ENCODE measurements at regions not wholly inside any gene's neighbourhood (a gene's known extent, or its start where the extent isn't known, plus 50 kb on each side); places are given as distances from the start of the nearest gene placed in this dataset.

DNA sequence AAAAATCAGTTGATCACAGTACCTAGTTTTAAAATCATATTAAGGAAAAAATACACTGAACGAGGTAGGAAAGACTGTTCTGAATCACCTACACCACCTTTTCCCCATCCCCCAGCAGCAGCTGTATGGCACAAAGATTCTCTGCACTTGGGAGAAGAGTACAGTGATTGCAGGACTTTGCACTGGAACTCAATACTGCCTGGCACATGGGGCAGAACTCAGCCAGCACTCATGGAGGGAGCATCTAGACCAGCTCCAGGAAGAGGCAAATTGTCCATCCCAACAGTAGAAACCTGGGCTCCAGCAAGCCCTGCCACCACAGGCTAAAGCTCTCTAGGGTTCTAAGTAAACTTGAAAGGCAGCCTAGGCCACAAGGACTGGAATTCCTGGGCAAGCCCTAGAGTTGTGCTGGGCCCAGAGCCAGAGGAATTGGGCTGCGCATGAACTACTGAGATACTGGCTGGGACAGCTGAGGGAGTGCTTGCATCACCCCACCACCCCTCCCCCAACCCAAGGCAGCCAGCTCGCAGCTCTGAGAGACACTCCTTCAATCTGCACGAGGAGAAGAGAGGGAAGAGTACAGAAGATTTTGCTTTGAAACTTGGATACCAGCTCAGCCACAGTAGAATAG, 654.4 kb upstream of the CDH6 start:
- H3K4me1 ChIP-seq, result no peaks in the 10 kb centered on the region
- H3K36me3 ChIP-seq, result no peaks in the 10 kb centered on the region
- no peaks in the 10 kb centered on the region for H3K27me3 ChIP-seq
- intact Hi-C loops (cut with DNase I; ENCODE audit: low total_unique reads), result no loop called here
- no peak for TF ChIP-seq POLR2AphosphoS5 (IDR thresholded peaks at IDR 0.05)
- TF ChIP-seq, protein P1, sequence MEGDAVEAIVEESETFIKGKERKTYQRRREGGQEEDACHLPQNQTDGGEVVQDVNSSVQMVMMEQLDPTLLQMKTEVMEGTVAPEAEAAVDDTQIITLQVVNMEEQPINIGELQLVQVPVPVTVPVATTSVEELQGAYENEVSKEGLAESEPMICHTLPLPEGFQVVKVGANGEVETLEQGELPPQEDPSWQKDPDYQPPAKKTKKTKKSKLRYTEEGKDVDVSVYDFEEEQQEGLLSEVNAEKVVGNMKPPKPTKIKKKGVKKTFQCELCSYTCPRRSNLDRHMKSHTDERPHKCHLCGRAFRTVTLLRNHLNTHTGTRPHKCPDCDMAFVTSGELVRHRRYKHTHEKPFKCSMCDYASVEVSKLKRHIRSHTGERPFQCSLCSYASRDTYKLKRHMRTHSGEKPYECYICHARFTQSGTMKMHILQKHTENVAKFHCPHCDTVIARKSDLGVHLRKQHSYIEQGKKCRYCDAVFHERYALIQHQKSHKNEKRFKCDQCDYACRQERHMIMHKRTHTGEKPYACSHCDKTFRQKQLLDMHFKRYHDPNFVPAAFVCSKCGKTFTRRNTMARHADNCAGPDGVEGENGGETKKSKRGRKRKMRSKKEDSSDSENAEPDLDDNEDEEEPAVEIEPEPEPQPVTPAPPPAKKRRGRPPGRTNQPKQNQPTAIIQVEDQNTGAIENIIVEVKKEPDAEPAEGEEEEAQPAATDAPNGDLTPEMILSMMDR (IDR thresholded peaks at IDR 0.05), result no peak
- no peak for TF ChIP-seq POLR2A (IDR thresholded peaks at IDR 0.05)
- H3K4me3 ChIP-seq, result no peak overlapping the region
- peaks cover 7 to 15% of the 10 kb centered on the region in 2 donors for H3K9me3 ChIP-seq
- no peak overlapping the region for H3K27ac ChIP-seq
- no peak for DNase-seq (ENCODE audit: low spot score in 2 of 2)

DNA sequence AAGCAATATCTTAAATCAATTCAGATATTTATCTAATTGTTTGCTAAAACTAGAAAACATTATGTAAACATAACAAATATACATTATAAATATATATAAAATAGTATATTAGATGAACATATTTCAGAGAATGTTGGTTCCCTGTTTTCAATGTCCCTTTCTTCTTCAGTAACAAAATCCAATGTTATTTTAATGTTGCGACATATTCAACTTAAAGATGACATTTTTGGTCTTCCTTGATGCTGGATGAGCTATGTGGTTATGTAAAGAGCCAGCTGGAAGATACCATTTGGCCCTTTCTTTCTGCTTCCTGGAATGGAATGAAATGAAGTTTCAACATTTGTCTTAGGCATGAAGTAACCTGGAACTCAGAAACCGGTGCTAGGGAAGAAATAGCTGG, 668.1 kb upstream of the CDH6 start:
- no peak for DNase-seq (ENCODE audit: low spot score in 2 of 2)
- intact Hi-C loops (cut with DNase I; ENCODE audit: low total_unique reads), result no loop called here
- TF ChIP-seq POLR2A (IDR thresholded peaks at IDR 0.05) (no peak), POLR2AphosphoS5 (IDR thresholded peaks at IDR 0.05) (no peak)
- TF ChIP-seq, protein P1 (IDR thresholded peaks at IDR 0.05), result no peak
- Histone ChIP-seq H3K27ac (no peak overlapping the region), H3K9me3 (peaks cover 0 to 6% of the 10 kb centered on the region in 2 donors), H3K36me3 (no peaks in the 10 kb centered on the region), H3K4me3 (no peak overlapping the region), H3K4me1 (no peaks in the 10 kb centered on the region), H3K27me3 (no peaks in the 10 kb centered on the region)

DNA sequence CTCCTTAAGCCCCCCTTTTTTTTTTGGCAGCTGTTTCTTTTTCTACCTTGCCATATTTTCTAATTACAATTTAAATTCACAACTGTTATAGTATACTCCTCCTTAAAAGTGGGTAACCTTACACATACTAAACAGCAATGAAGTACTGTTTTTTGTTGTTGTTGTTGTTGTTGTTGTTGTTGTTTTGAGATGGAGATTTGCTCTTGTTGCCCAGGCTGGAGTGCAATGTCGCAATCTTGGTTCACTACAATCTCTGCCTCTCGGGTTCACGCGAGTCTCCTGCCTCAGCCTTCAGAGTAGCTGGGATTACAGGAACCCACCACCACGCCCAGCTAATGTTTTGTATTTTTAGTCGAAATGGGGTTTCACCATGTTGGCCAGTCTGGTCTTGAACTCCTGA, 669.1 kb upstream of the CDH6 start:
- Histone ChIP-seq H3K9me3 (peaks cover 0 to 6% of the 10 kb centered on the region in 2 donors), H3K4me3 (no peak overlapping the region), H3K4me1 (no peaks in the 10 kb centered on the region), H3K27me3 (no peaks in the 10 kb centered on the region), H3K36me3 (no peaks in the 10 kb centered on the region), H3K27ac (no peak overlapping the region)
- intact Hi-C loops (cut with DNase I; ENCODE audit: low total_unique reads), result no loop called here
- no peak for TF ChIP-seq POLR2A (IDR thresholded peaks at IDR 0.05)
- TF ChIP-seq POLR2AphosphoS5 (IDR thresholded peaks at IDR 0.05), result no peak
- TF ChIP-seq, protein P1 (IDR thresholded peaks at IDR 0.05), result no peak
- no peak for DNase-seq (ENCODE audit: low spot score in 2 of 2)

DNA sequence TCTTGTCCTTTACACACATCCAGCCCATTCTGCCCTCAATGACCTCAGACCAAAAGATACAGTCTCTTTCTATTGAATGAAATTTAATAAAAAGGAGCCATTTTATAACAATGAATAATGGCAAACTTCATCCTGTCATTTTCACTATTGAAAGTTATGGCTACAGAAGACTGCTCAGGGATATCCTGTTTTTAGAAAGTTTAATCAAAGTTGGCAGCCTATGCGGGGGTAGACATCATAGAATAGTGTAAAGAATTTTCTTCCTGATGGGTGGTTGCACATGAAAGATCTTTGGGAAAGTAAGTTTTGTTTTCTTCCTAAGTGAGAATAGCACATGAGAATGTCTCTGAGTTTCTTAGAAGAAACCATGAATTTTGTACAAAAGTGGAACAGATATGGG, 670.4 kb upstream of the CDH6 start:
- DNase-seq (ENCODE audit: low spot score in 2 of 2), result no peak
- no peaks in the 10 kb centered on the region for H3K4me1 ChIP-seq
- no peak overlapping the region for H3K27ac ChIP-seq
- TF ChIP-seq POLR2A (IDR thresholded peaks at IDR 0.05), result no peak
- no peak for TF ChIP-seq POLR2AphosphoS5 (IDR thresholded peaks at IDR 0.05)
- TF ChIP-seq, protein P1 (IDR thresholded peaks at IDR 0.05), result no peak
- peaks cover 0 to 6% of the 10 kb centered on the region in 2 donors for H3K9me3 ChIP-seq
- no peak overlapping the region for H3K4me3 ChIP-seq
- intact Hi-C loops (cut with DNase I; ENCODE audit: low total_unique reads), result no loop called here
- H3K27me3 ChIP-seq, result no peaks in the 10 kb centered on the region
- H3K36me3 ChIP-seq, result no peaks in the 10 kb centered on the region

DNA sequence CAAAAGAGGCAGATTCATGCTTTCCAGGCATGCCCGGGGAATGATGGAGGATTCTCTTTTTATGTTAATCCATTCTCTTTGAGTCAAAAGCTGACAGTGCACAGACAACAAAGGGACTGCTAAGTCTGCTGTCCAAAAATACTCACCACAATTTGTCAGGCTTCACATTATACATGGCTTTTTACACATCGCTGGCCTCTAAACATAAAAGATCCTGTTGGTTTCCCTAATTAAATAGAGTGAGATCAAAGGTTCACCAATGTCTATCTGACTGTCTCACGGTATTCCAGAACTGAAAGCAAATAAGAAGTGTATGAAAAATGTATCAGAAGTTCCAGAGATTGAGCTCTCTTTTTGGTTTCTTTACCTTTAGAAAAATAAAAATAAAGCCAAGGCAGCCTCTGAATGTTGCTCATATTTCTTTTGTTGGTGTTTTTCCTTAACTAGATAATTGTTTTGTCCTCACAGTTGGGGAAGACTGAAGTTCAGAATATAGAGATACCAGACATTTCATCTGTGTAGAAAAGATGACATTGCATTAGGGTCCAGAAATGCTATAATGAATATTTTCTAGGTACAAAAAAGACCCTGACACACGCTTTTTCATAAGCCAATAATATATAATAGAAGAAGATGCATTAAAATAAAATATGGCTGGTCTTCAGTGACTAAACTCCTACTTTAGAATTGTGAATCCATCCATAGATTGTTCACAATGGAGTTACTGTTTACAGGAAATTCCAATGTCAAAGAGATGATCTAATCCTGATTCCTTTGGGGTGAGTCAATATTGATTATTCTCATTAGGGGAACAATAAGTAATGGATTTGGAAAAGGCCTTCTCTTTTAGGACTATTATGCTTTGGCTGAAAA, 688.2 kb upstream of the CDH6 start:
- Histone ChIP-seq H3K36me3 (no peaks in the 10 kb centered on the region), H3K4me3 (no peak overlapping the region), H3K4me1 (no peaks in the 10 kb centered on the region), H3K27ac (no peak overlapping the region), H3K9me3 (no peaks in the 10 kb centered on the region), H3K27me3 (no peaks in the 10 kb centered on the region)
- intact Hi-C loops (cut with DNase I; ENCODE audit: low total_unique reads), result no loop called here
- no peak for DNase-seq (ENCODE audit: low spot score in 2 of 2)
- no peak for TF ChIP-seq POLR2AphosphoS5 (IDR thresholded peaks at IDR 0.05)
- TF ChIP-seq POLR2A (IDR thresholded peaks at IDR 0.05), result no peak
- TF ChIP-seq, protein P1 (IDR thresholded peaks at IDR 0.05), result no peak
